Suprapubic skin (tissue), 4 donors: ENCODE measurements at regions not wholly inside any gene's neighbourhood (a gene's known extent, or its start where the extent isn't known, plus 50 kb on each side); places are given as distances from the start of the nearest gene placed in this dataset.

ENCODE experiments used
- DNase-seq, 2 donors: peaks; one replicate each; pipeline ENCODE4 v3.0.0-alpha.2; 2019; ENCODE audit warnings: low spot score in 2 of 2
- H3K27ac ChIP-seq: fragments of 200-600 bp; sonication (generic); one replicate; pipeline ENCODE4 v1.5.1; 2019
- H3K27me3 ChIP-seq: fragments of 200-600 bp; sonication (generic); one replicate; pipeline ENCODE4 v1.5.1; 2019
- H3K36me3 ChIP-seq: fragments of 200-600 bp; sonication (generic); one replicate; pipeline ENCODE4 v1.5.1; 2019
- H3K4me1 ChIP-seq: fragments of 200-600 bp; sonication (generic); one replicate; pipeline ENCODE4 v1.5.1; 2019
- H3K4me3 ChIP-seq: fragments of 200-600 bp; sonication (generic); one replicate; pipeline ENCODE4 v1.5.1; 2019; ENCODE audit warnings: mild to moderate bottlenecking
- H3K9me3 ChIP-seq: fragments of 200-600 bp; sonication (generic); one replicate; pipeline ENCODE4 v1.5.1; 2019
- EP300 ChIP-seq: sonication (generic); formaldehyde crosslinking; IDR thresholded peaks from one replicate; pipeline ENCODE4 v1.6.1; 2017; ENCODE audit warnings: antibody characterized with exemption
- POLR2A ChIP-seq, 2 donors: fragments of 450-650 bp; IDR thresholded peaks; one replicate each; pipeline ENCODE4 v1.6.1; 2017; ENCODE audit warnings: antibody characterized with exemption in 2 of 2, mild to moderate bottlenecking in 2 of 2, moderate library complexity in 2 of 2
- POLR2AphosphoS5 ChIP-seq, 3 donors: sonication (generic); formaldehyde crosslinking; IDR thresholded peaks; one replicate each; pipeline ENCODE4 v1.6.1; 2017; ENCODE audit warnings: antibody characterized with exemption in 3 of 3
- WGBS: methylation state at CpG from one replicate; pipeline ENCODE4 v1.1.5; 2018; 5-methylcytosine and 5-hydroxymethylcytosine counted together
- TF ChIP-seq, protein P1 (sequence below), 2 donors: fragments of 200-600 bp in 1 of 2; fragments of 450-650 bp in 1 of 2; sonication (generic) in 1 of 2; IDR thresholded peaks; one replicate each; pipeline ENCODE4 v1.5.1; 2016 to 2019; ENCODE audit warnings: antibody characterized with exemption in 2 of 2, mild to moderate bottlenecking in 1 of 2, moderate library complexity in 1 of 2

DNA sequence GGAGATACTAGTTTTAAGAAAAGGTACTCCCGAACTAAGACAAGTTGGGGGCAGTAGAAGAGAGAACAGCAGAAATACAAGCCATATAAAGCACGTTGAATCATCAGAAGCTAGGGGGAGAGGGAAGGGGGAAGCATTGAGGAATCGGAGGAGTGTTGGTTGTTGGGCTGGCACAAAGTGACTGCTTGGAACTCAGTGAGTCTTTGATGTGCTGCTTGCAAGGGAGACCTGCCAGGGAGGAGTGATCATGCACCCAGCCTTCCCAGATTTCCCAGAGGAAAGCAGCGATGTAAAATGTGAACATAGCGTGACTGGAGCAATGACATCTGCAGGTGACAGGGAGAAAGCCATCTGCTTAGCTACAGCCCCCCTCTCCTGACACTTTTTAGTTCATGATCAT is 192.4 kb upstream of the IL12A start:
- no peak overlapping the region for H3K27ac ChIP-seq
- H3K27me3 ChIP-seq = no peaks in the 10 kb centered on the region
- 55% methylated on average over 5 of the region's 5 CpGs for WGBS
- H3K9me3 ChIP-seq = no peaks in the 10 kb centered on the region
- H3K36me3 ChIP-seq = no peaks in the 10 kb centered on the region
- no peak overlapping the region for H3K4me3 ChIP-seq
- no peak for DNase-seq
- no peak for TF ChIP-seq POLR2AphosphoS5 (IDR thresholded peaks at IDR 0.05)
- TF ChIP-seq EP300 = no peak
- H3K4me1 ChIP-seq = peaks cover 7% of the 10 kb centered on the region

DNA sequence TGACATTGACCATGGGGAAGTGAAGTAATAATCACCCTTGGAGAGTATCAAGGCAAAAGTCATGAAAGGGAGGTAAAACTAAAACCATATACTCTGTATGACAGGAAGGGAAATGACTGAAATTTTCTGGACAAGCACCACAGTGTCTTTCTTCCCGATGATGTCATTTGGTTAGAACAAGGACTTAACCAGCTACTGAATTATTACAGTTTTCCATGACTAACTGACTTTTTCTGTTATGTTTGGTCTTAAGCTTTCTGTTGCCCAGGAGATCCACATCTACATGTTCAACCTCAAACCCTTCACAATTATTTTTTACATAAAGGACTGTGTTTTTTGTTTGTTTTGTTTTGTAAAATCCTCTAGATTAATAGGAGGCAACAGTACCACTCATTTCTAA is 191.9 kb upstream of the IL12A start:
- WGBS = 41% methylated on average over 1 of the region's 1 CpG
- Histone ChIP-seq H3K36me3 (no peaks in the 10 kb centered on the region), H3K4me3 (no peak overlapping the region), H3K4me1 (peaks cover 7% of the 10 kb centered on the region), H3K9me3 (no peaks in the 10 kb centered on the region), H3K27me3 (no peaks in the 10 kb centered on the region), H3K27ac (no peak overlapping the region)
- TF ChIP-seq POLR2AphosphoS5 (IDR thresholded peaks at IDR 0.05) = no peak
- TF ChIP-seq EP300 = no peak
- TF ChIP-seq POLR2A (IDR thresholded peaks at IDR 0.05) = no peak
- TF ChIP-seq, protein P1, sequence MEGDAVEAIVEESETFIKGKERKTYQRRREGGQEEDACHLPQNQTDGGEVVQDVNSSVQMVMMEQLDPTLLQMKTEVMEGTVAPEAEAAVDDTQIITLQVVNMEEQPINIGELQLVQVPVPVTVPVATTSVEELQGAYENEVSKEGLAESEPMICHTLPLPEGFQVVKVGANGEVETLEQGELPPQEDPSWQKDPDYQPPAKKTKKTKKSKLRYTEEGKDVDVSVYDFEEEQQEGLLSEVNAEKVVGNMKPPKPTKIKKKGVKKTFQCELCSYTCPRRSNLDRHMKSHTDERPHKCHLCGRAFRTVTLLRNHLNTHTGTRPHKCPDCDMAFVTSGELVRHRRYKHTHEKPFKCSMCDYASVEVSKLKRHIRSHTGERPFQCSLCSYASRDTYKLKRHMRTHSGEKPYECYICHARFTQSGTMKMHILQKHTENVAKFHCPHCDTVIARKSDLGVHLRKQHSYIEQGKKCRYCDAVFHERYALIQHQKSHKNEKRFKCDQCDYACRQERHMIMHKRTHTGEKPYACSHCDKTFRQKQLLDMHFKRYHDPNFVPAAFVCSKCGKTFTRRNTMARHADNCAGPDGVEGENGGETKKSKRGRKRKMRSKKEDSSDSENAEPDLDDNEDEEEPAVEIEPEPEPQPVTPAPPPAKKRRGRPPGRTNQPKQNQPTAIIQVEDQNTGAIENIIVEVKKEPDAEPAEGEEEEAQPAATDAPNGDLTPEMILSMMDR (IDR thresholded peaks at IDR 0.05) = no peak
- no peak for DNase-seq

DNA sequence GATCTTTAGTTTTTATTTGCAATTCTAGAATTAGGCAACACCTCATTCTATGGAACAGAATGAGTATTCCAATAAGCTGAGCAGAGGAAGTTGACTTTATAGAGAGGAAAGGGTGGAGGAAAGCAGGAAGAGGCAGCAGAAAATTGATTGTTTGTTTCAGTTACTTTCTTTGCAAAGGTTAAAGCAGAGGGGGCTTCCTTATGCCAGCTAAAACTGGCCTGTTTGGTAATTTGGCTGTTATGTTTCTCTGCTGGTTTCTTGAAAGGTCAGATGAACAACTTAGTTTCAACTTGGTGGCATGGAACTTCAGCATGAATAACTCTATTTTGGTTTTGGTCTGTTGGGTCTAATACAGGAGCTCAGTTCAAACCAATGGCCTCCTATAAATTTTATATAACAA is 190.9 kb upstream of the IL12A start:
- DNase-seq = no peak
- TF ChIP-seq, protein P1 (IDR thresholded peaks at IDR 0.05) = no peak
- TF ChIP-seq POLR2A (IDR thresholded peaks at IDR 0.05) (no peak), POLR2AphosphoS5 (IDR thresholded peaks at IDR 0.05) (no peak), EP300 (no peak)
- Histone ChIP-seq H3K27ac (no peak overlapping the region), H3K4me1 (peaks cover 7% of the 10 kb centered on the region), H3K4me3 (no peak overlapping the region), H3K9me3 (no peaks in the 10 kb centered on the region), H3K36me3 (no peaks in the 10 kb centered on the region), H3K27me3 (no peaks in the 10 kb centered on the region)

DNA sequence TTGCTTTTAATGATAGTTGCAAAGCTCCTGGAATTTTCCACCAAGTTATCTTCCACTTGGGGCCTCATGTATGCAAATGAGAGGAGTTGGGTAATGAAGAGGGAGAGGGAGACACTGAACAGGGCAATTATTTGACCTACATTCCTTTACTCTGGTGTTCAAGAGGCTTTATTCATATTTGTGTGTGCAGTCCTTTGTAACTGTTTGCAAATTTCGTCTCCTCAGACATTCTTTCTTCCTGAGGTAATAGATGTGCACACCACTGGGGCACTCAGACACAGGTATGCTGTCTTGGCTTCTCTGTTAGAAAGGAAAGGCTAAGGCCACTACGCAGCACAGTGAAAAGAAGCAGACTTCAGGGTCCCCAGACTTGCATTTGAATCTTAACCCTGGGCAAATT is 189.7 kb upstream of the IL12A start:
- Histone ChIP-seq H3K9me3 (no peaks in the 10 kb centered on the region), H3K4me3 (no peak overlapping the region), H3K4me1 (peaks cover 7% of the 10 kb centered on the region), H3K36me3 (no peaks in the 10 kb centered on the region), H3K27ac (no peak overlapping the region), H3K27me3 (no peaks in the 10 kb centered on the region)
- TF ChIP-seq POLR2AphosphoS5 (IDR thresholded peaks at IDR 0.05) (no peak), POLR2A (IDR thresholded peaks at IDR 0.05) (no peak)
- DNase-seq = no peak
- 57% methylated on average over 2 of the region's 2 CpGs for WGBS

DNA sequence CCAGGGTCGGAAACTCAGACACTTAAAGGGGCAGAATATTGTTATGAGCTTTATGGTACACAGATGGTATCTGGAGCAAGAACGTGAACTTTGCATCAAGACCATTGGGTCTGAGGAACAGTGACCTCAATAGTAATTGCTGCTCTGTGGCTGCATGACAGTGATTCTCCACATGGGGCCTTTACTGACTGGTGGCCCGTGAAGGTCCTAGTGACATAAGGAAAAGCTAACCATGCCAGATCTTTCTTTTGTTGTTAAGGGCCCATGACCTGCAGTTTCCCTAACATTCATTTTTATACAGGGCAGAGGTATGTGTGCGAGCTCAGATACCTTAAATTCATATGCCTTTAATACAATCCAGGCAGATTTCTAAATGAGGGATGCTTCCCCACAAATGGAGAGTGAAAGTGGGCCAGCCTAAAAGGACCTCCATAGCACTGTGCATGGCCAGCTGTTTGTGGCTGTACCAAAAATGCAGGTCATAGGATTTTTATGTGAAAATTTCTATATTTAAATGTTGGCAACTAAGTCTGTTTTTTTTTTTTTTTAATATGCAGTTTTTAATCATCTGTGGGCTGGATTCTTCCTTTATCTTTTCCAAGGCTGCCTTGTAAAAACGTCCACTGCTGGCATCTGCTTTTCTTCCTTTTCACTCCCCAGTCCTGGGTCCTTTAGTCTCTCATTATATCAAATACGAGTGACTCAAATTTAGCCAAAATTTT is 188.0 kb upstream of the IL12A start:
- Histone ChIP-seq H3K36me3 (no peaks in the 10 kb centered on the region), H3K9me3 (no peaks in the 10 kb centered on the region), H3K27me3 (no peaks in the 10 kb centered on the region), H3K4me1 (peaks cover 17% of the 10 kb centered on the region), H3K4me3 (no peak overlapping the region), H3K27ac (no peak overlapping the region)
- 76% methylated on average over 6 of the region's 6 CpGs for WGBS
- no peak for DNase-seq
- TF ChIP-seq EP300 (no peak), POLR2A (IDR thresholded peaks at IDR 0.05) (no peak), POLR2AphosphoS5 (IDR thresholded peaks at IDR 0.05) (no peak)
- TF ChIP-seq, protein P1 (IDR thresholded peaks at IDR 0.05) = no peak

DNA sequence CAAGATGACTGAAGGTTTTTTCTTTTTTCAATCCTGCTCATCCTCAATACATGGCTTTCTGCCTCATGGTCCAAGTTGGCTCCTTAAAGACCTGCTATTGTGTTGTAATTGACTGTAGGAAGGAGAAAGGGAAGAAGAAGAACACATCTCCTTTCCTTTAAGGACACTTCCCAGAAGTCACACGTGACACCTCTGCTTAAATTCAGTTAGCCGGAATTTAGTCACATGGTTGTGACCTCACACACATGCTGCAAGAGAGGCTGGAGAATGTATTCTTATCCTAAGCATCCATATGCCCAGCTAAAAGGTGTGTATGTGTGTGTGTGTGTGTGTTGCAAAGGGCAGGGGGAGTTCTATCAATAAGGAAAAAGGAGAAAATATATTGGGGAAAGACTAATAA is 185.8 kb upstream of the IL12A start:
- H3K27me3 ChIP-seq = no peaks in the 10 kb centered on the region
- TF ChIP-seq EP300 (no peak), POLR2AphosphoS5 (IDR thresholded peaks at IDR 0.05) (no peak), POLR2A (IDR thresholded peaks at IDR 0.05) (no peak)
- TF ChIP-seq, protein P1 (IDR thresholded peaks at IDR 0.05) = no peak
- no peak overlapping the region for H3K4me3 ChIP-seq
- H3K27ac ChIP-seq = no peak overlapping the region
- no peaks in the 10 kb centered on the region for H3K9me3 ChIP-seq
- peaks cover 35% of the 10 kb centered on the region for H3K4me1 ChIP-seq
- WGBS = 89% methylated on average over 2 of the region's 2 CpGs
- no peak for DNase-seq
- no peaks in the 10 kb centered on the region for H3K36me3 ChIP-seq
